ENCODE measurements at regions not wholly inside any gene's neighbourhood (a gene's known extent, or its start where the extent isn't known, plus 50 kb on each side); places are given as distances from the start of the nearest gene placed in this dataset.

DNA sequence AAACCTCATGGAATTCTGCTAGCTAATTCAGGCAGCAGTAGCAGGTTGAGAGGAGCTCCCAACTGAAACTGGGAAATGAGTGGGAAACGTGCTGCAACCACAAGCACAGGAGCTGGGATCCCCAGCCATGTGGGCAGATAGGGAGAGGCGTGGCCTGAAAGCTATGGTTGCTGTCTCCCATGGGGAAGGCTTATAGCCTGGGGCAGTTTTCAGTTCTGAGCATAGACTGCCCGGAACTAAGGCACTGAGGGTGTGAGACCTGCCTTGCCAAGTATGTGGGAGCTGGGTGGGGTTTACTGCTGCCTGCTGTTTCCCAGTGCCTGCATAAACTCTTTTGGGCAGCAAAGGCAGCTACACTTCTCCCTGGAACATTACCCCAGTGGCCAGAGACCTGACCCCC is 229.5 kb downstream of the TUSC7 start:
- no peak for DNase-seq

DNA sequence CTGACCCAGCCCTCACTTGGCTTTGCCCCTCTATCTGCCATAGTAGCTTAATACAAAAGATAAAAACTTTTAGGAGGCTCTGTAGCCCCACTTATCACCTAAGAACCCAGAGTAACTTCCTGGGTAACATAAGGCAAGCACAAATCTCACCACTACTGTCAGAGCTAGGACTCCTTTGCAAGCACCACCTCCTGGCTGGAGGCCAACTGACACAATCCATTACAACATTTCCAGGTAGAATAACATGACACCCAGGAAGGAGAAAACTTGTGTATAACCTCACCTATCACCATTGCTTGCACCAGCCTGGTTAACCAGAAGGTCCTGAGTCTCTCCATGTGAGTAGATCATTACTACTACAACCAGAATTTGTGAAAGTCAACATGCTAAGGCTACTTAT is 230.0 kb downstream of the TUSC7 start:
- DNase-seq: no peak

DNA sequence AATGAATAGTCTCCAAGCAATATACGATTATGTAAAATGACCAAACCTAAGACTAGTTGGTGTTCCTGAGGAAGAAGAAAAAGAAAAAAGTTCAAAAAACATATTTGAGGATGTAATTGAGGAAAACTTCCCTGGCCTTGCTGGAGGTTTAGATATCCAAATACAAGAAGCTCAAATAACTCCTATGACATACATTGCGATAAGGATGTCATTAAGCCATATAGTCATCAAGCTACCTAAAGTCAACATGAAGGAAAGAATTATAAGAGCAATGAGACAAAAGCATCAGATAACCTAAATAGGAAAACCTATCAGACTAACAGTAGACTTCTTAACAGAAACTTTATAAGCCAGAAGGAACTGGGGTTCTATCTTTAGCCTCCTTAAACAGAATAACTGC is 231.1 kb downstream of the TUSC7 start:
- no peak for DNase-seq

GRCh38 chr3:116946376-116946775 is 236.8 kb downstream of the TUSC7 start:
- no peak for DNase-seq

- DNase-seq: no peak
Measured at GRCh38 chr3:116947148-116947547, 237.6 kb downstream of the TUSC7 start.

DNA sequence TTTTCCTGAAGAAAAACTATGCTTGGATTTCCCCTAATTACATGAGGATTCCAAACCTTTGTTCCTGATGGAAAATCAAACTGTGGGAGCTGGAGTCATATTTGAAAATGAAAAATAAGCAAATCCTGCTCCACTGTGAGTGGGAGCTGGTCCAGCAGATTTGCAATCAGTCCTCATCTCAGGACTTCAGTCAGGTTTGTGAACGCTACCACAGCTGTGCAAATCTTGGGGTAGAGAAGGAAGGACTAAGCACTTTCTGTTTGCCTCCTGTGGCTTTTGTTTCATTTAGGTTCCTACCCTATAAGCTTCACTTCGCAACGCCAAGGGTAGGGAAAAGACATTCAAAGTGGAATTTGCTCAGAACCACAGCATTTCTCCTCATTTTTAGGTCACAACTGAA is 238.2 kb downstream of the TUSC7 start:
- DNase-seq: no peak

DNA sequence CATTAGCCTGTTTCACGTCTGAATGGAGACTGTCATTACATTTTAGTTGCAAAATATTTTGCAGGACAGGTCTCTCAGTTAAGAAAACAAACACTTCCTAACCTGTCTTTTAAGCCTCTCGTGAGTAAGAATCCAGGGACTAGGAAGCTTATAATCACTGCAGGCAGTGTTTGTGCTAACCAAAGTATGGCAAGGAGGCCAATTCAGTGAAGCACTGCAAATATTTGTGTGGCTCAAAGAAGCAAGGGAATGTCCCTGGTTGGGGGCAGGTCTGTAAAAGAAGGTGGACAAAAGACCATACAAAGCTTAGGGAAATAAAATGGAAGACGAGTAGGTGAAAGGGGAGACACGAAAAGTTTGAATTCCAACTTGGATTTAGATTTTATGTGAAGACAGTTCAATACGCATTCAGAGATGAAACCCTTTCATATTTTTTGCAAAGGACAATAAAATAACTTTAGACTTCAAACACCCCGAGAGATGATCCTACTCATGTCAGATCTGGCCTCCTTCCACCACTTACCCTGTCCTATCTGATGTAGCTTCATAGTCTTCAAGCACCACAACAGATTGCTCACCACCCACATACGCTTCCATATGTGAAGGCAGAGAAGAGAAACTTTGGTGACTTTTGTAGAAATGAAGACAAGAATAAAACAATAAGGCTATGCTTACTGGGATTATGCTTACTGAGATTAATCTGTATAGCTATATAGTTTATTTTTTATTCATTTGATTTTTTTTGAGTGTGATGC is 240.9 kb downstream of the TUSC7 start:
- no peak for DNase-seq

DNA sequence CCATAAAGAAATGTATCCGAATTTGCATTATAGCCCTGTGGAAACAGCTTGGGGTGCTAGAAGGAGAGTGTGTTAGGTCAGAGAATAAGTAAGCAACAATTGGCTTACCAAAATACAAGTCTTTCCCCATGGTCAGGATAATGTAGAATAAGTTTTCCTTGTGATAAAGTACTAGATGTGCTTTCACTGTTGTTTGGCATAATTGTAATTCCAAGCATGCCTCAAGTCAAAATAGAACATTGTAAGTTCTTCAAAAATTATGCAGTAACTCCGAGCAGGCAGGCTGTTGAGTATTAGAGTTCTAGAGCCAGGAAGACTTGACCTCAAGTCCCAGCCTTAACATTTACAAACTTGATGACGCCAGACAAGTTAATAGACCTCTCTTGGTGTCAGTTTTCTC is 242.0 kb downstream of the TUSC7 start:
- no peak for DNase-seq

DNA sequence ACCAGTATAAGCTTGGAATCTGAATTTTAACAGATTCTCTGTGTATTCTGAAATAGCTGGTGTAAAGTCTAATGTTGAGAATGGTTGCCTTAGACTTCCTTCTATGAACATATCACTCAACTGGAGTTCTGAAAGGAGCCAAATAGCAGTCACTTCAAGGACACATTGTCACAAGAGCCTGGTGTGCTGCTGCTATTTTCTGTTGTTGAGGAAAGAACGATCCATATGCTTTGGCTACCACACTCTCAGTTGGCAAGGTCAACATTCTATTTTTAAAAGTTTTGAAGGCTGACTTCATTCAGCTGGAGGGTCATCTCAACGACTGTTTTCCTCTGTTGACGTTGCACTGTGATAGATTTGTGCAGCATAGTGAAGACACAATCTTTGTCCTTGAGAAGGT is 248.7 kb downstream of the TUSC7 start:
- no peak for DNase-seq

DNA sequence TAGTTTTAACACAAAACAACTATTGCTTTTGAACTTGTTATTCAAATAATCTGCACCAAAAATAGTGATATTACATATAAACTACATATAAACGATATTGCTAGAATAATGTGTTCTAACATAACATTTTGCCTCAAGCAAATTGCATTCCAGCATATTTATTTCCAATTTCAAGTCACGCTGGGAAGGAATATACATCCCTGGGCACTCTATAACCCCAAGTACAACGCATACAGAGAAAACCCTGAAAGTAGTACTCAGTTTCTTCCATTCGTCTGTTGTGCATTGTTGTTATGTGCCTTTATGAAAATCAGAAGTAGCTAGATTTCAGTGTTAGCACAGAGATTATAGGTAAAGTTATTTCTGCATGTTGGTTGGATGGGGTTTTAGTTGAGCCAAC is 251.5 kb downstream of the TUSC7 start:
- no peak for DNase-seq

GRCh38 chr3:116963802-116964201 is 254.2 kb downstream of the TUSC7 start:
- DNase-seq: no peak

- DNase-seq: no peak
Measured at GRCh38 chr3:116966649-116967048, 257.1 kb downstream of the TUSC7 start.

DNA sequence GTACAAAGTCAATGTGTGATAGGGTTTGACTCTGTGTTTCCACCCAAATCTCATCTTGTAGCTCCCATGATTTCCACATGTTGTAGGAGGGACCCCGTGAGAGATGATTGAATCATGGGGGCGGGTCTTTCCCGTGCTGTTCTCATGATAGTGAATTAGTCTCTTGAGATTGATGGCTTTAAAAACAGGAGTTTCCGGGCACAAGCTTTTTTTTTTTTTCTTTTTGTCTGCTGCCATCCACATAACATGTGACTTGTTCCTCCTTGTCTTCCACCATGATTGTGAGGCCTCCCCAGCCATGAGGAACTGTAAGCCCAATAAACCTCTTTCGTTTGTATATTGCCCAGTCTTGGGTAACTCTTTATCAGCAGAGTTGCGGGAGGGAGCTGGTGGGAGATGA is 259.6 kb downstream of the TUSC7 start:
- no peak for DNase-seq

DNA sequence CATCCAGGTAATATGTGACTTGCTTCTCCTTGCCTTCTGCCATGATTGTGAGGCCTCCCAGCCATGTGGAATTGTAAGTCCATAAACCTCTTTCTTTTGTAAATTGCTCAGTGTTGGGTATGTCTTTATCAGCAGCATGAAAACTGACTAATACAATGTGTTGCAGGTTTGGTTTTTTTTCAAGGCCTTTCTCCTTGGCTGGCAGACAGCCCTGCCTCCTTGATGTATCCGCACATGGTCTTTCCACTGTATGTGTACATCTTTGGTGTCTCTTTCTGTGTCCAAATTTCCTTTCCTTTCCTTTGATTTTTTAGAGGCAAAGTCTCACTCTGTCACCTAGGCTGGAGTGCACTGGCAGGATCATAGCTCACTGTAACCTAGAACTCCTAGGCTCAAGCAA is 260.1 kb downstream of the TUSC7 start:
- DNase-seq: no peak

- DNase-seq: no peak
Measured at GRCh38 chr3:116971531-116971930, 262.0 kb downstream of the TUSC7 start.

GRCh38 chr3:116974702-116975101 is 265.1 kb downstream of the TUSC7 start:
- DNase-seq: no peak

DNA sequence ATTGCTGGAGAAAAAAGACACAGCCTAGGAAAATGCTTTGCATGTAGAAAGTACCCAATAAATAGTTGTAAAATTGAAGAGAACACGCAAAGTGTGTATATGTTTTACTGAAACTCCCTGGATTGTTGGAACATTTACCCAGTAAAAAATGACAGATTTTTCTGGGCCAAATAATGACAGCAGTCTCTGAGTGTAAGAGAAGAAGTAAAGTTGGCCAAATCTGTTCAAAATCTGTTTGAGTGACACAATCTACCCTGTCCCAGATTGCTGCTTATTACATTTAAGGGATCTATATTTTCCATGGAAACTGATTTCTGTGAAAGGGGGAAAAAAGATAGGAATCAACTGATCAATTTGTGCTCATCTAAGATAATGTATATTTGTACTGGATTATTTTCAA is 267.9 kb downstream of the TUSC7 start:
- no peak for DNase-seq

DNA sequence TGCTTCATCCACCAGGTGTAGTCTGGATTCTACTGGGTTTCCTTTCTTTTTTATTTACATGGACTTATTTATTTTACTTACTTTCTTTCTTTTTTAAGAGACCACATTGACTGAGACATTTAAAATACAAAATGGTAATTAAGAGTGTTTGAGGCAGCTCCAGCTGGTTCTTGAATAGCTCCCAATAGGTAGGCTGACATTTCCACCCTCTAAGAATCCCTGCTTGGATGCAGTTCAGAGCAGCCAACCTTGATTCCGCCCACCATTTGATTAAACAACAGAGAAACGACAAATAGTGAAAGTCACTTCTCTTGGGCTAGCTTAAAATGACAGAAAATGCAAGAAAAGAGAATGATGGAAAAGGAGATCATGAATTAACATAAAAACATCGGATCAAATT is 270.5 kb downstream of the TUSC7 start:
- no peak for DNase-seq

GRCh38 chr3:116981089-116981488 is 271.5 kb downstream of the TUSC7 start:
- no peak for DNase-seq

GRCh38 chr3:116984301-116984700 is 274.7 kb downstream of the TUSC7 start:
- DNase-seq: no peak

DNA sequence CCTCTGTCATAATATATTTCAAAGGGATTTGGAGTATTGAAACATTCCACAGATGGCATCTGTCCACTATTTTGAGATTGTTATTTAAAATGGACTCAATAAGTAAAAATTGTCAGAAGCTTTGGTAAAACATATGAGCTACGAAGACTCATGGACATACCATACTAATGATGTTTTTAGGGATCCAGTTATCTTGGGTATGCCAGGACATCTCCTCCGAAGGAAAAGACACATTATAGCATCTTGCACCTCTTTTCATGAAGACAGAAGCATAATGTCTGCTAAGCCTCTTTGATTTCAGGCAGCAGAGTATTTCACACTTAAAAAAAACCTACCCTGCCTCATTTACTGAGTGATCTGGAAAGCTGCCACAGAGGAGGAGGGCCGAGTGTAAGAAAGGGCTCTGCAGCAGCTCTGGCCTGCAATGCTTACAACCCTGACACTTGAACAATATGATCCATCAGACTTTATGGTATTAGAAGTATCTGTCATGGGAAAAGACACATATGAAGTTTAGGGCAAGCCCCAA is 284.8 kb downstream of the TUSC7 start:
- DNase-seq: no peak

DNA sequence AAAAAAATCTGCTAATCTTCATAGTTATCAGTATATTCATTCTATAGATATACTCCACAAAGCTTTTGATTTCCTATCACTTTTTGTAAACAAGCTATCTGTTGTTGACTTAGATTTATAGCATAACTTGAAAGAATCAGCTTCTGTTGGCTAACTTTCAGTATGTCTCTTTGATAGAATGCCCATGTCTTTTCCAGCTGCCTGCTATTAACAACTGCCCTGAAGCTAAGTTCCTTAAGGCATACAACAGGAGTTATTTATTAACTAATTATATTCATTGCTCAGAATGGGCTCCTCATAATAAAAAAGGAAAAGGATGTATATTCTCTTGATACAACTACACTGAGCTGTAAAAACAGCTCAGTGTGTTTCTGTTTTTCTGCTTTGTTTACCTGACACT is 293.9 kb downstream of the TUSC7 start:
- no peak for DNase-seq

GRCh38 chr3:117005274-117005673 is 295.7 kb downstream of the TUSC7 start:
- DNase-seq: no peak

GRCh38 chr3:117005911-117006522 is 296.4 kb downstream of the TUSC7 start:
- no peak for DNase-seq

DNA sequence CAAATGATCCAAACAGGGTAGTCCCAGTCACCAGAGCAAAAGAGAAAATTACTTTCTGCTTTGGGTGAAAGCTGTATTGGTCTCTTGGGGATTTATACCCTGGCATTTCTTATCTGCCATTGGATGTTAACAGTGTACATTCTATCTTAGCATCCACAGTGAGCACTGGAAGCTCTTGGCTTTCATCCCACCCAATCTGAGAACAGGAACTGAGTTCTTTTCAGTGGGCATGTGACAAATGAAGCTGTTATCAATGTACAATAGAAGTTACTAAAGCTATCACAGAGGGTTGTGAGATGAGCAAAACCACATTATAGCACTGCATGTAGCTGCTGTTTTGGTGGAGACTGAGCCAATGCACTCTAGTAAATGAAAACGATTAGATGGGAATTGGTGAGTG is 300.7 kb downstream of the TUSC7 start:
- no peak for DNase-seq
